Keratinocyte (primary cell): ENCODE measurements at regions not wholly inside any gene's neighbourhood (a gene's known extent, or its start where the extent isn't known, plus 50 kb on each side); places are given as distances from the start of the nearest gene placed in this dataset.

Experiments used
- DNase-seq: peaks from one replicate; pipeline ENCODE4 v3.0.0-alpha.2; 2011; ENCODE audit warnings: low read depth, missing footprints, low spot score
- FAIRE-seq: peaks from 2 replicates; lab custom pipeline; 2011; peaks lifted over from hg19 to GRCh38; lab: Jason Lieb, UNC
- H2AFZ ChIP-seq: 2 replicates; pipeline ENCODE4 v1.6.0; 2012; ENCODE audit warnings: low read length, control low read depth, inconsistent platforms; ENCODE audit not compliant: control insufficient read depth
- H3K27ac ChIP-seq: 2 replicates; pipeline ENCODE4 v1.5.1; 2011; ENCODE audit warnings: low read length; ENCODE audit not compliant: control insufficient read depth, insufficient read depth
- H3K27me3 ChIP-seq: 3 replicates; pipeline ENCODE4 v1.6.0; 2011; ENCODE audit warnings: low read length; ENCODE audit not compliant: control insufficient read depth, insufficient read depth; ENCODE audit errors: extremely low read depth
- H3K36me3 ChIP-seq, 2 experiments: 2 replicates in 1 of 2; 3 replicates in 1 of 2; pipeline ENCODE4 v1.5.1; 2011; ENCODE audit warnings: low read length in 2 of 2, mild to moderate bottlenecking in 1 of 2; ENCODE audit not compliant: control insufficient read depth in 2 of 2, insufficient read depth in 2 of 2; ENCODE audit errors: extremely low read depth in 1 of 2
- H3K4me1 ChIP-seq: 3 replicates; pipeline ENCODE4 v1.5.1; 2011; ENCODE audit warnings: low read length; ENCODE audit not compliant: control insufficient read depth, insufficient read depth; ENCODE audit errors: extremely low read depth
- H3K4me2 ChIP-seq: 3 replicates; pipeline ENCODE4 v1.6.0; 2011; ENCODE audit warnings: low read depth, low read length; ENCODE audit not compliant: control insufficient read depth, insufficient read depth; ENCODE audit errors: extremely low read depth
- H3K4me3 ChIP-seq, 3 experiments: fragments of 200-600 bp in 1 of 3; sonication (generic) in 1 of 3; 2 replicates in 2 of 3; 3 replicates in 1 of 3; pipeline ENCODE4 v1.5.1; 2011 to 2016; ENCODE audit warnings: low read length in 3 of 3, mild to moderate bottlenecking in 3 of 3, control low read depth in 2 of 3, inconsistent platforms in 1 of 3, low read depth in 1 of 3, mixed read lengths in 1 of 3, mixed run types in 1 of 3, moderate library complexity in 1 of 3; ENCODE audit not compliant: control insufficient read depth in 2 of 3, insufficient read depth in 2 of 3; ENCODE audit errors: extremely low read depth in 1 of 3
- H3K79me2 ChIP-seq: 2 replicates; pipeline ENCODE4 v1.6.0; 2012; ENCODE audit warnings: low read length; ENCODE audit not compliant: control insufficient read depth, insufficient read depth
- H3K9ac ChIP-seq: 3 replicates; pipeline ENCODE4 v1.6.0; 2011; ENCODE audit warnings: low read length; ENCODE audit not compliant: control insufficient read depth, insufficient read depth; ENCODE audit errors: extremely low read depth
- H3K9me1 ChIP-seq: 3 replicates; pipeline ENCODE4 v1.6.0; 2011; ENCODE audit warnings: low read length; ENCODE audit not compliant: control insufficient read depth, insufficient read depth; ENCODE audit errors: extremely low read depth
- H3K9me3 ChIP-seq: 2 replicates; pipeline ENCODE4 v1.5.1; 2012; ENCODE audit warnings: low read depth, low read length; ENCODE audit not compliant: control insufficient read depth
- H4K20me1 ChIP-seq: 3 replicates; pipeline ENCODE4 v1.6.0; 2011; ENCODE audit warnings: low read length; ENCODE audit not compliant: control insufficient read depth, insufficient read depth; ENCODE audit errors: extremely low read depth
- CTCF ChIP-seq, 3 experiments: IDR thresholded peaks in 1 of 3; conservative IDR thresholded peaks in 1 of 3; optimal IDR thresholded peaks in 1 of 3; 2 replicates in 2 of 3; 3 replicates in 1 of 3; pipeline versions ENCODE3 to v1.5.1; 2011; ENCODE audit warnings: low read length in 3 of 3, mild to moderate bottlenecking in 3 of 3, moderate library complexity in 2 of 3, control low read depth in 1 of 3, inconsistent platforms in 1 of 3; ENCODE audit not compliant: insufficient read depth in 2 of 3; ENCODE audit errors: extremely low read depth in 1 of 3
- EZH2 ChIP-seq: IDR thresholded peaks from one replicate; pipeline ENCODE4 v1.6.1; 2012; ENCODE audit warnings: inconsistent platforms, mild to moderate bottlenecking, low read length, moderate library complexity
- dilution Hi-C: fragments of 300-500 bp; cut with MboI; formaldehyde crosslinking; loops from one replicate; pipeline ENCODE4 v1.7.0; 2020; ENCODE audit warnings: low sequenced_read_pairs; ENCODE audit not compliant: extremely low pct_ligation_motif_present

- H2AFZ ChIP-seq = no peak overlapping the region
- no peaks in the 10 kb centered on the region for H3K4me1 ChIP-seq
- dilution Hi-C loops = no loop called here
- FAIRE-seq (no peak), DNase-seq (no peak)
- no peak overlapping the region for H3K27ac ChIP-seq
- no peaks in the 10 kb centered on the region for H3K36me3 ChIP-seq
- no peak overlapping the region for H3K9ac ChIP-seq
- no peaks in the 10 kb centered on the region for H3K9me1 ChIP-seq
- no peak overlapping the region for H3K4me3 ChIP-seq
- no peak overlapping the region for H3K4me2 ChIP-seq
- TF ChIP-seq CTCF (optimal IDR thresholded peaks at IDR 0.05 in 1 of 3, IDR thresholded peaks at IDR 0.05 in 1 of 3, conservative IDR thresholded peaks at IDR 0.05 in 1 of 3; ENCODE audit: extremely low read depth in 1 of 3, insufficient read depth in 2 of 3, low read length in 3 of 3) (no peak), EZH2 (no peak)
- H3K79me2 ChIP-seq = no peaks in the 10 kb centered on the region
- no peaks in the 10 kb centered on the region for H3K9me3 ChIP-seq
- H4K20me1 ChIP-seq = no peaks in the 10 kb centered on the region
- no peaks in the 10 kb centered on the region for H3K27me3 ChIP-seq
Observed at GRCh38 chr1:239218301-239218700, 168.1 kb upstream of the CHRM3 start.

- FAIRE-seq (no peak), DNase-seq (no peak)
- H3K27me3 ChIP-seq = no peaks in the 10 kb centered on the region
- H3K4me2 ChIP-seq = no peak overlapping the region
- H2AFZ ChIP-seq = no peak overlapping the region
- TF ChIP-seq EZH2 (no peak), CTCF (optimal IDR thresholded peaks at IDR 0.05 in 1 of 3, IDR thresholded peaks at IDR 0.05 in 1 of 3, conservative IDR thresholded peaks at IDR 0.05 in 1 of 3; ENCODE audit: extremely low read depth in 1 of 3, insufficient read depth in 2 of 3, low read length in 3 of 3) (no peak)
- no peak overlapping the region for H3K9ac ChIP-seq
- no peaks in the 10 kb centered on the region for H3K79me2 ChIP-seq
- H3K27ac ChIP-seq = no peak overlapping the region
- no peaks in the 10 kb centered on the region for H3K9me3 ChIP-seq
- no peaks in the 10 kb centered on the region for H3K4me1 ChIP-seq
- H3K9me1 ChIP-seq = no peaks in the 10 kb centered on the region
- H4K20me1 ChIP-seq = no peaks in the 10 kb centered on the region
- no peak overlapping the region for H3K4me3 ChIP-seq
- dilution Hi-C loops = no loop called here
- no peaks in the 10 kb centered on the region for H3K36me3 ChIP-seq
Observed at GRCh38 chr1:239212811-239213220, 173.6 kb upstream of the CHRM3 start.
